ENCODE measurements at regions not wholly inside any gene's neighbourhood (a gene's known extent, or its start where the extent isn't known, plus 50 kb on each side); places are given as distances from the start of the nearest gene placed in this dataset.

DNA sequence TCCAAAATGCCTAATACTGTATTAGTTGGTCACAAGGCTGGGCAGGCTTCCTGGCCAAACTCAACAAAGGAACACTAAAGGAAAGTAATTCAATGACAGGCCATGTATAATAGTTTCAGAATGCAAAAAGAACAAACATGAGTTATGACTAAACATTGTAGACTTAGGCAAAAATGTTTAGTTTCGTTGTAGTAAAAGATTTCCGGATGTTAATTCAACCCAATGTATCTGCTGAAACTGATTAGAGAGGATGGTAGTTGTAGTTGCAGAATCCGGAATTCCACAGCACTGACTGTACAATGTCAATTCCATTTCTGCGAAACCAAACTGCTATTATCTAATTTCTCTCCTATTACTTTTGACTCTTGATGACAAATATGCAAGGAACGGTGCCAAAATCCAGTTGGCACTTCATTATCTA is 117.9 kb upstream of the FST start:
- TF ChIP-seq, protein P1, sequence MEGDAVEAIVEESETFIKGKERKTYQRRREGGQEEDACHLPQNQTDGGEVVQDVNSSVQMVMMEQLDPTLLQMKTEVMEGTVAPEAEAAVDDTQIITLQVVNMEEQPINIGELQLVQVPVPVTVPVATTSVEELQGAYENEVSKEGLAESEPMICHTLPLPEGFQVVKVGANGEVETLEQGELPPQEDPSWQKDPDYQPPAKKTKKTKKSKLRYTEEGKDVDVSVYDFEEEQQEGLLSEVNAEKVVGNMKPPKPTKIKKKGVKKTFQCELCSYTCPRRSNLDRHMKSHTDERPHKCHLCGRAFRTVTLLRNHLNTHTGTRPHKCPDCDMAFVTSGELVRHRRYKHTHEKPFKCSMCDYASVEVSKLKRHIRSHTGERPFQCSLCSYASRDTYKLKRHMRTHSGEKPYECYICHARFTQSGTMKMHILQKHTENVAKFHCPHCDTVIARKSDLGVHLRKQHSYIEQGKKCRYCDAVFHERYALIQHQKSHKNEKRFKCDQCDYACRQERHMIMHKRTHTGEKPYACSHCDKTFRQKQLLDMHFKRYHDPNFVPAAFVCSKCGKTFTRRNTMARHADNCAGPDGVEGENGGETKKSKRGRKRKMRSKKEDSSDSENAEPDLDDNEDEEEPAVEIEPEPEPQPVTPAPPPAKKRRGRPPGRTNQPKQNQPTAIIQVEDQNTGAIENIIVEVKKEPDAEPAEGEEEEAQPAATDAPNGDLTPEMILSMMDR (conservative IDR thresholded peaks at IDR 0.05): no peak
- no peak for TF ChIP-seq ZFX (IDR thresholded peaks at IDR 0.05)

Data from C4-2B (cell line).